ENCODE measurements at regions not wholly inside any gene's neighbourhood (a gene's known extent, or its start where the extent isn't known, plus 50 kb on each side); places are given as distances from the start of the nearest gene placed in this dataset.

DNA sequence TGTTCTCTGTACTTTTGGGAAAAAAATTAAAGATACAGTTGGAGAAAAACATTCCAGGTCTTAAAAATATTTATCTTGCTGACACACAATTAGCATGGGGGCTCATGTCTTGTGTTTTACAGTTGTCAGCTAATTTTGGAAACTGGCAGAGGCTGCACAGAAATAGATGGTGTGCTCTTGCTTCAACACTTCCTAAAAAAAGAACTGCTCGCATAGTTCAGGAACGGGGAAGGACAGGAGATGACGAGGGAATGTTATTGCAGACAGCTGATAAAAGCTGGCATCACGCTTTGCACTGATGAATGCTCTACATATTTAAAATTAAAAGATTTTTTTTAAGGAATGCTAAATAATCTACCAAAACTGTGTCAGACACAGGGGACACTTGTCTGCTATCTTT lies 103.5 kb upstream of the CELF2 start:
- in situ Hi-C loops (cut with MboI; ENCODE audit: low pct_unique_long_range_greater_than_20kb, low sequenced_read_pairs, unreplicated experiment), result no loop called here
- no peak for DNase-seq (ENCODE audit: low spot score)

DNA sequence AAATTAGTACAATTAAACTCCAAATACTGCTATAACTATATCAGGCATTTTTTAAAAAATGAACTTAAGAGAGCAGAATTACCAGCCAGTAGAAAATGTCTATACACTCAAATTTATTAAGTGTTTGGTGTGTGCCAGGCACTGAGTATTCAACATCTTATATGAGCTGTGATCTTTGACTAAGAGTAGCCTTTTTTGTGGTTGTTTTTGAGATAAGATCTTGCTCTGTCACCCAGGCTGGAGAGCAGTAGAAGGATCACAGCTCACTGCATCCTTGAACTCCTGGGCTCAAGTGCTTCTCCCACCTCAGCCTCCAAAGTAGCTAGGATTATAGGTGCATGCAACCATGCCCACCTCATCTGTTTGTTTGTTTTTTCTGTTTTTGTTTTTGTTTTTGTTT lies 102.5 kb upstream of the CELF2 start:
- in situ Hi-C loops (cut with MboI; ENCODE audit: low pct_unique_long_range_greater_than_20kb, low sequenced_read_pairs, unreplicated experiment), result no loop called here
- TF ChIP-seq, protein P1, sequence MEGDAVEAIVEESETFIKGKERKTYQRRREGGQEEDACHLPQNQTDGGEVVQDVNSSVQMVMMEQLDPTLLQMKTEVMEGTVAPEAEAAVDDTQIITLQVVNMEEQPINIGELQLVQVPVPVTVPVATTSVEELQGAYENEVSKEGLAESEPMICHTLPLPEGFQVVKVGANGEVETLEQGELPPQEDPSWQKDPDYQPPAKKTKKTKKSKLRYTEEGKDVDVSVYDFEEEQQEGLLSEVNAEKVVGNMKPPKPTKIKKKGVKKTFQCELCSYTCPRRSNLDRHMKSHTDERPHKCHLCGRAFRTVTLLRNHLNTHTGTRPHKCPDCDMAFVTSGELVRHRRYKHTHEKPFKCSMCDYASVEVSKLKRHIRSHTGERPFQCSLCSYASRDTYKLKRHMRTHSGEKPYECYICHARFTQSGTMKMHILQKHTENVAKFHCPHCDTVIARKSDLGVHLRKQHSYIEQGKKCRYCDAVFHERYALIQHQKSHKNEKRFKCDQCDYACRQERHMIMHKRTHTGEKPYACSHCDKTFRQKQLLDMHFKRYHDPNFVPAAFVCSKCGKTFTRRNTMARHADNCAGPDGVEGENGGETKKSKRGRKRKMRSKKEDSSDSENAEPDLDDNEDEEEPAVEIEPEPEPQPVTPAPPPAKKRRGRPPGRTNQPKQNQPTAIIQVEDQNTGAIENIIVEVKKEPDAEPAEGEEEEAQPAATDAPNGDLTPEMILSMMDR (IDR thresholded peaks at IDR 0.05; ENCODE audit: extremely low read depth, insufficient read depth, missing control alignments), result no peak
- no peak for DNase-seq (ENCODE audit: low spot score)

More for the DNA sequence above, 103.5 kb upstream of the CELF2 start:
- TF ChIP-seq, protein P1 (IDR thresholded peaks at IDR 0.05; ENCODE audit: extremely low read depth, insufficient read depth, missing control alignments), result no peak

DNA sequence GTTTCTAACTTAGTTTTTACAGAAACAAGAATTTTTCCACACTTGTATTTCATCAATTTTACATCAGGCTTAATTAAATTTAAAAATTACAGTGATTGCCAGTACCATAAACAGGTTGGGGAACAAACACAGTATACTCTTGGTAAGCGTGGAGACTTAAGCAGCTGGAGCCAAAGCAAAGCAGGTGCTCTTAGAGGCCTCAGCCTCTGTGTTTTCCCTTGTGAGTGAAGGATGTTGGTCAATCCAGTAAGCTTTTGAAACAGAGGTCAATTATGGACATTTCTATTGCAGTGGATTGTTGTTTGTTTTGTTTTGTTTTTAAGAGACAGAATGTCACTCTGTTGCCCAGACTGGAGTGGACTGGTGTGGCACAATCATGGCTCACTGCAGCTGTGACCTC lies 100.6 kb upstream of the CELF2 start:
- no peak for DNase-seq (ENCODE audit: low spot score)
- in situ Hi-C loops (cut with MboI; ENCODE audit: low pct_unique_long_range_greater_than_20kb, low sequenced_read_pairs, unreplicated experiment), result no loop called here
- TF ChIP-seq, protein P1 (IDR thresholded peaks at IDR 0.05; ENCODE audit: extremely low read depth, insufficient read depth, missing control alignments), result no peak

DNA sequence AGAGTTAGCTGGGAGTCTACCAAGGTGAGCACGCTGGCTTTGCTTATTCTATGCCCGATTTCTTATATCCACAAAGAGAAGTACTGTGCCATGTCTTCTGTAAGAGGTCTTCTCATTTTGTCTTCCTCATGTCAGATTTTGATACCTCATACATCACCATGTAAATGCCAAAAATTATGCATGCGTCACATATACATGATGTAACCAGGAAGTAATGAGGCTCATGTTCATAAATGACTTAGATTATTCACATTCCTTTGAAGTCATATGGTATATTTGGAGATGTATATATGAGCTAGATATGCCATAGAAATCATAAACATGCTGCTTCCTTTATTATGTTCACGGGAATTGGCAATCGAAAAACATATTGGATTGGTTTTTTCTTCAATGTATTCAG lies 97.7 kb upstream of the CELF2 start:
- TF ChIP-seq, protein P1 (IDR thresholded peaks at IDR 0.05; ENCODE audit: extremely low read depth, insufficient read depth, missing control alignments), result no peak
- in situ Hi-C loops (cut with MboI; ENCODE audit: low pct_unique_long_range_greater_than_20kb, low sequenced_read_pairs, unreplicated experiment), result no loop called here
- no peak for DNase-seq (ENCODE audit: low spot score)

DNA sequence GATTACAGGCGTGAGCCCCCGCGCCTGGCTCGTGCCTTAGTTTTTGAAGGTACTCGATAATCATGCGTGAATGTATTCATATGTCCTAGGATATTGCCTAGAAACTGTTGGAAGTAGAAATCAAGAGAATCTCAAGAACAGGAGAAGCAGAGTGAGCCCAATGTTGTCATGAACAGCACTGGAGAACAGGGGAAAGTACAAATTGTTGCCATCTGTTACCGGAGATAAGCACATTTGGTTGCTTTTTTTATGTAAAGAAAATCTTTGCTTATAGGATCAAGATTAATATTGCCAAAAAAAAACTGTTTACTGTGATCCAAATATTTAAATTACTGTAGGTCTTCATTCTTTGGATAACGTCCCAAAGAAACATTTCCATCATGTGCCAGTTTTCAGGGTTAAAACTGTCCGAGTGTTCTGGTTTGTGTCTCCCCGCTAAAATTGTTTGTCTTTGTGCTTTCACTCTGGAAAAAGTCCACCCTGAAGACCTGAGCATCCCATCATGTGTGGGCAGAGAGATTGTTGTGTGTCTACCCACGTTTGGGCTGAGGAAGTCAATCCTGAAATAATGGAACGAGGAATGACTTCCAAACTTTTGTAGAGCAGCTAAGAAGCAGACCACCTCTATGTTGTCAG lies 95.7 kb upstream of the CELF2 start:
- TF ChIP-seq, protein P1 (IDR thresholded peaks at IDR 0.05; ENCODE audit: extremely low read depth, insufficient read depth, missing control alignments), result no peak
- DNase-seq (ENCODE audit: low spot score), result no peak
- in situ Hi-C loops (cut with MboI; ENCODE audit: low pct_unique_long_range_greater_than_20kb, low sequenced_read_pairs, unreplicated experiment), result no loop called here

DNA sequence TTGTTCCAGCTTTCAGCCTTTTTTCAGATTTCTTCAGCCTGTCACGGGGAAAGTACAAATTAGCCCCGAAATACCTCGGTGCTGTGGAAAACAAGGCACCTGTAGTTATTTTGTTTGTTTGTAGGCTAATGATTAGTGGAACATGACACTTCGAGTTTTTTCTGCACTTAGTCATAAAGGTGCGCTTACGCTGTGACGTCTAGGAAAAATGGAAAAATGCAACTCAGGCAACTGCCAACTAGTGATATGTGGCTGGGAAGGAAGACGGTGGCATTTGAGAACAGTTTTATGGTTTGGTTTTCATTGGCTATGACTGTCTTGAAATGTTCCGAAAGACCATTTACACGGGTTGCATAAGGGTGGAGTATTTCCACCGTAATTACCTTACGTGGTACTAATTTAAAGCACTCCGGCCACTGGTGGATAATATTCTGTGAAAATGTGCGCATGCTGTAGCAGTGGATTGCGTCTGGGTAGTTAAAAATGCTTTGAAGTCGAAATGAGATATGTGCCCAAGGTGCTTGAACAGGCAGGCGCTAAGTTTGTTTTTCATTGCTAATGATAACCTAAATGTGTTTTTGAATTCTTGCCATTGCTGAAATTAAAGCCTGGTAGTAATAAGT lies 94.5 kb upstream of the CELF2 start:
- TF ChIP-seq, protein P1 (IDR thresholded peaks at IDR 0.05; ENCODE audit: extremely low read depth, insufficient read depth, missing control alignments), result no peak
- no peak for DNase-seq (ENCODE audit: low spot score)
- in situ Hi-C loops (cut with MboI; ENCODE audit: low pct_unique_long_range_greater_than_20kb, low sequenced_read_pairs, unreplicated experiment), result no loop called here

Measured in GM13977 (cell line).